ENCODE measurements at regions not wholly inside any gene's neighbourhood (a gene's known extent, or its start where the extent isn't known, plus 50 kb on each side); places are given as distances from the start of the nearest gene placed in this dataset.

- DNase-seq (ENCODE audit: low read depth in 3 of 3, low spot score in 1 of 3) = no peak
Measured at GRCh38 chr3:176933704-176934103, 263.6 kb downstream of the TBL1XR1 start.

GRCh38 chr3:176932433-176932832, 264.8 kb downstream of the TBL1XR1 start:
- DNase-seq (ENCODE audit: low read depth in 3 of 3, low spot score in 1 of 3) = no peak

DNA sequence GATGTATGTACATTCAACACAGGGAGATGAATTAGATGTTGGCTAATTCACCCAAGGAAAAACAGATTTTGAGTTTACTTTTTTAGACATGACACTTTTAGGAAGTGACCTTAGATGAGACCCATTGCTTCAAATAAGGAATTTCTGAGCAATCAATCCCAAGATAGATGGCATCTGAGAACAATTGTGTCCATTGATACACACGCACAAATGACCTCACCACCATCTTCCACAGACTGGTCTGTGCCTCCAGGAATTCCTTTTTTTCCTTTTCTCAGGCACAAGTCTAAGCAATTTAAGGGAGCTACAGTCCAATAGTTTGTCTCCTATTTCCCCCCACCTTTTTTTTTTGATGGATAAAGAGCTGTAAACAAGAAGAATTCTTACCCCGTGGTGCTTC, 265.3 kb downstream of the TBL1XR1 start:
- no peak for DNase-seq (ENCODE audit: low read depth in 3 of 3, low spot score in 1 of 3)

- no peak for DNase-seq (ENCODE audit: low read depth in 3 of 3, low spot score in 1 of 3)
Measured at GRCh38 chr3:176930942-176931341, 266.3 kb downstream of the TBL1XR1 start.

GRCh38 chr3:176928582-176928931, 268.7 kb downstream of the TBL1XR1 start:
- no peak for DNase-seq (ENCODE audit: low read depth in 3 of 3, low spot score in 1 of 3)

- no peak for DNase-seq (ENCODE audit: low read depth in 3 of 3, low spot score in 1 of 3)
Measured at GRCh38 chr3:176927706-176928581, 269.3 kb downstream of the TBL1XR1 start.

GRCh38 chr3:176927280-176927679, 270.0 kb downstream of the TBL1XR1 start:
- no peak for DNase-seq (ENCODE audit: low read depth in 3 of 3, low spot score in 1 of 3)

DNA sequence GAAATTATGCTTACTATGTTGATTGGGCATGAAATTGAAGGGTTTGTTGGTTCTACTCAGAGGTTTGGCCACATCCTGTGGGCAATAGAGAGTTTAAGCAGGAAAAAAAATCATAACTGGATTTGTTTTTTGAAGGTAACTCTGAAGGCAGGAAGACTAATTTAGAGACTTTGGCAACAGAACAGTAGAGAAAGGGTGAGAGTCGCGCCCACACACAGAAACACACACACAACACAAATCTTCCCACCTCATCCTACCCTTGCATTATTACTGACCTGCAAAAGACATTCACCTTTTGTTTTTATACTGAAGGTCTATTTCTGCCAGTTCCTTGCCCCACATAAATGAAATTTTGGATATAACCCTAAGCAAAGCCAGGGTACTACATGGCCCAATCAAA, 270.6 kb downstream of the TBL1XR1 start:
- no peak for DNase-seq (ENCODE audit: low read depth in 3 of 3, low spot score in 1 of 3)

GRCh38 chr3:176926034-176926433, 271.2 kb downstream of the TBL1XR1 start:
- no peak for DNase-seq (ENCODE audit: low read depth in 3 of 3, low spot score in 1 of 3)

- DNase-seq (ENCODE audit: low read depth in 3 of 3, low spot score in 1 of 3) = no peak
Measured at GRCh38 chr3:176920766-176921160, 276.5 kb downstream of the TBL1XR1 start.

DNA sequence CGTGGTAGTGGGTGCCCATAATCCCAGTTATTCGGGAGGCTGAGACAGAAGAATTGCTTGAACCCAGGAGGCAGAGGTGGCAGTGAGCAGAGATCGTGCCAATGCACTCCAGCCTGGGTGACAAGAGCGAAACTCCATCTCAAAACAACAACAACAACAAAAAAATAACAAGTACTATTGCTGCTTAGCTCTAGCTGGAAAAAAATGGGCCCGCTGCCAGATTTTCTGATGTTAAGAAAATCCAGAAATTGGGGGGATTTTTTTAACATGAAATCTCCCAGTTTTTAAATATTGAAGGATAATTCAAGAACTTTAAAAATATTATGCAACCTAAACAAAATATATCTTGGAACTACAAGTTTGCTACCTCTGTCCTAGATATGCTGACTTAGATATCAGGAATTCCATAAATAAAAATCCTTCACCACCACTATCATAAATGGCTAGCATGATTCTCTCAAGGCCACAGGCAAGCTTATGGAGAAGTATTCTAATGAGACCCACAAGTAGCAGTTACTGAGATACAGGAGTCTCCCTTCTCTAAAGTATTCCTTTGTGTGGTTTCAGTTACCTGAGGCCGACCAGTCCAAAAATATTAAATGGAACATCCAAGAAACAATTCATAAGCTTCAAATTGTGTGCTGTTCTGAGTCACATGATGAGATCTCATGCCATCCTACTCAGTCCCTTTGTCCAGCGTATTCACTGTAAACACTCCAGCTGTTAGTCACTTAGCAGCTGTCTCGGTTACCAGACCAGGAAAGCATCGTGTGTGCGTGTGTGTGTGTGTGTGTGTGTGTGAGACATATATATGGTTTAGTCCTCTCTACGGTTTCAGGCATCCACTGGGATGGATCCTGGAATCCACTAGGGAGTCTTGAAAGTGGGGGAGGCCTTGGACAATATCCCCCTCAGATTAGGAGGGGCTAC, 277.2 kb downstream of the TBL1XR1 start:
- DNase-seq (ENCODE audit: low read depth in 3 of 3, low spot score in 1 of 3) = no peak

GRCh38 chr3:176916777-176917176, 280.5 kb downstream of the TBL1XR1 start:
- DNase-seq (ENCODE audit: low read depth in 3 of 3, low spot score in 1 of 3) = no peak

DNA sequence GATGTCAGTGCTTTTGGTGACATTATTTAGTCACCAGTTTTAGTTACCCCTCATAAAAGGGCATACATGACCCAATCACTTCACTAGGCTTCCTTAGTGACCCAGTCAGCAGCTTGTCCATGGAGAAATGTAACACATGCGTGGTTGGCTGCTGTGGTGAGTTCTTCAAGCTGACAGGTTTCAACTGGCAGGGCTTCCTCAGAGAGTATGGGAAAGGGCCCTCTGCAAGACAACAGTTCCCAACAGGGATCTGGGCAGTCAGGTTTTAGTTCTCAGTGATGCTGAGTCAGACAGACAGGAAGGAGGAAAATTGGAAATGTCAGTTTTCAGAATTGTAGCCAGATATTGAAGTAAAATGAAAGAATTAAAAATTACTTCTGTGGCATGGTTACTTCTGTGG, 282.5 kb downstream of the TBL1XR1 start:
- DNase-seq (ENCODE audit: low read depth in 3 of 3, low spot score in 1 of 3) = no peak

- no peak for DNase-seq (ENCODE audit: low read depth in 3 of 3, low spot score in 1 of 3)
Measured at GRCh38 chr3:176911579-176911978, 285.7 kb downstream of the TBL1XR1 start.

DNA sequence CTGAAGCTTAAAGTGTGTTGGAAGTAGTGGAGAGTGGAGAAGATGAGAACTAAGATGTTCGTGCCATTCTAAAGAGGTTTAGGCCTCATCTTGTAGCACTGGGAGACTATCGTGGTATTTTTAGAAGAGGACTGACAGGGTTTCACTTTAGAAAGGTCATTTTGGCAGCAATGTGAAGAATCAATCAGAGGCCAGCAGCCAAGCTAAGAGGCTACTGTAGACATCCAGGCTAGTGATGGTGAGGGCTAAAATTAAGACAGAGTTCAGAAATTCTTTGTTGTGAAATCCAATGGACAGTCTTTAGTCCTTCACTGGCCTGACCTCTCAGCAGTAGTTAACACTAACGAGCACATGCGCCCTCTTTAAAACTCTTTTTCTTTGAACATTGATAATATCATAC, 288.2 kb downstream of the TBL1XR1 start:
- DNase-seq (ENCODE audit: low read depth in 3 of 3, low spot score in 1 of 3) = no peak

GRCh38 chr3:176906046-176906905, 291.0 kb downstream of the TBL1XR1 start:
- DNase-seq (ENCODE audit: low read depth in 3 of 3, low spot score in 1 of 3) = no peak

DNA sequence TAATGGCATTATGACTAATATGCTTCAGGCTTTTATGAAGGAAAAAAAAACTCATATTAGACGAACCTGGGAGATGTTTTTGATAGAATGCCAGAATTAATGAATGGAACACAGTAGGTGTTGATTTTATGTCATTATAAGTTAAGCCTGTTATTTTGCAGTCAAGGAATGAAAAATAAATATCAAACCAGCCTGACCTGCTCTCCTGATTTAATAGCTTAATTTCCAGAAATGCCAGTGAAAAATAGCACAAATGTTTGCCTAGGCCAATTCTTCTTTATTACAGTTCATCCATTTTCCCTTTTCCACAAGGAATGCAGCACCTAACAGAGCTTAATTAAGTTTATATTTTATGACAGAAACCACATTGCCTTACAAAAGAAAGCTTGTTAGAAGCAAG, 292.0 kb downstream of the TBL1XR1 start:
- no peak for DNase-seq (ENCODE audit: low read depth in 3 of 3, low spot score in 1 of 3)

- DNase-seq (ENCODE audit: low read depth in 3 of 3, low spot score in 1 of 3) = no peak
Measured at GRCh38 chr3:176904506-176904905, 292.8 kb downstream of the TBL1XR1 start.

- DNase-seq (ENCODE audit: low read depth in 3 of 3, low spot score in 1 of 3) = no peak
Measured at GRCh38 chr3:176896640-176897039, 300.6 kb downstream of the TBL1XR1 start.

DNA sequence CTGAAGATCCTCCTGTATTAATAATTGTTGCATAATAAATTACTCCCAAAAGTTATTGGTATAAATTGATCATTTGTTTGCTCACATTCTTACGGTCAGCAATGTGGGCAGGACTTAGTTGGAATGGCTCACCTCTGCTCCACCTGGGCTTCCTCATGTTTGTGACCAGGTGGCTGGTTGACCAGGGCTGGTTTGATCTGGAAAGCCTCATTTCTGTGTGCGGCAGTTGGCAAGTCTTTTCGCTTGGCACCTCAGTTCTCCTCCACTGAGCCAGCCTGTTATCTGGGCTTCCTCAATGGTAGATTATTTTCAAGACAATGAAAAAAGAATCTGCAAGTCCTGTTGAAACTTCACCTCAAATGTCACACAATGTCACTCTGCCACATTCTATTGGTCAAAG, 301.1 kb downstream of the TBL1XR1 start:
- no peak for DNase-seq (ENCODE audit: low read depth in 3 of 3, low spot score in 1 of 3)

- no peak for DNase-seq (ENCODE audit: low read depth in 3 of 3, low spot score in 1 of 3)
Measured at GRCh38 chr3:176879710-176880109, 317.6 kb downstream of the TBL1XR1 start.

Measured in stimulated activated CD4-positive, alpha-beta T cell treated with anti-CD3 and anti-CD28 coated beads, TNF-alpha, amount 100 ng/mL, for 1 hour (primary cell).